Liver (tissue), 8 donors: ENCODE measurements at regions not wholly inside any gene's neighbourhood (a gene's known extent, or its start where the extent isn't known, plus 50 kb on each side); places are given as distances from the start of the nearest gene placed in this dataset.

ENCODE experiments used
- DNase-seq: peaks from one replicate; pipeline ENCODE4 v3.0.0-alpha.2; 2017; ENCODE audit warnings: low spot score
- H3K27ac ChIP-seq, 2 donors: one replicate each; pipeline ENCODE4 v1.7.0; 2013; ENCODE audit warnings: inconsistent platforms in 2 of 2, low read length in 2 of 2, control low read depth in 1 of 2, low read depth in 1 of 2, mild to moderate bottlenecking in 1 of 2
- H3K27me3 ChIP-seq, 4 donors: one replicate each; pipeline versions ENCODE4 v1.6.1 to v1.7.0; 2013; ENCODE audit warnings: low read length in 3 of 4, inconsistent platforms in 1 of 4, mild to moderate bottlenecking in 1 of 4, moderate library complexity in 1 of 4; ENCODE audit not compliant: control insufficient read depth in 4 of 4, insufficient read depth in 4 of 4
- H3K36me3 ChIP-seq, 4 donors: one replicate each; pipeline versions ENCODE4 v1.6.1 to v1.7.0; 2013; ENCODE audit warnings: low read length in 3 of 4, mild to moderate bottlenecking in 3 of 4, low read depth in 1 of 4, moderate library complexity in 1 of 4; ENCODE audit not compliant: control insufficient read depth in 4 of 4, insufficient read depth in 3 of 4
- H3K4me1 ChIP-seq, 4 donors: one replicate each; pipeline versions ENCODE4 v1.6.1 to v1.7.0; 2013; ENCODE audit warnings: low read length in 3 of 4, mild to moderate bottlenecking in 3 of 4, moderate library complexity in 1 of 4; ENCODE audit not compliant: control insufficient read depth in 4 of 4, insufficient read depth in 4 of 4
- H3K4me3 ChIP-seq, 3 donors: one replicate each; pipeline versions ENCODE4 v1.6.1 to v1.7.0; 2013; ENCODE audit warnings: low read length in 3 of 3, control low read depth in 1 of 3, low read depth in 1 of 3, mild to moderate bottlenecking in 1 of 3
- H3K9ac ChIP-seq, 2 donors: one replicate each; pipeline ENCODE4 v1.7.0; 2013; ENCODE audit warnings: low read length in 2 of 2, mild to moderate bottlenecking in 2 of 2, moderate library complexity in 2 of 2, control low read depth in 1 of 2, low read depth in 1 of 2
- H3K9me3 ChIP-seq, 4 donors: one replicate each; pipeline versions ENCODE4 v1.6.1 to v1.7.0; 2013; ENCODE audit warnings: low read length in 3 of 4; ENCODE audit not compliant: control insufficient read depth in 4 of 4
- EGR1 ChIP-seq, 2 donors: IDR thresholded peaks; 2 replicates each; pipeline ENCODE4 v1.6.1; 2016 to 2018; ENCODE audit warnings: antibody characterized with exemption in 2 of 2, low read depth in 2 of 2
- FOXA1 ChIP-seq: IDR thresholded peaks from 2 replicates; pipeline ENCODE4 v1.6.1; 2016; ENCODE audit warnings: antibody characterized with exemption
- FOXA2 ChIP-seq: IDR thresholded peaks from 2 replicates; pipeline ENCODE4 v1.6.1; 2016; ENCODE audit warnings: antibody characterized with exemption
- GABPA ChIP-seq, 2 donors: IDR thresholded peaks in 1 of 2; conservative IDR thresholded peaks in 1 of 2; 2 replicates each; pipeline ENCODE4 v1.6.1; 2016; ENCODE audit warnings: antibody characterized with exemption in 2 of 2, mild to moderate bottlenecking in 1 of 2, moderate library complexity in 1 of 2
- HNF4G ChIP-seq: IDR thresholded peaks from 2 replicates; pipeline ENCODE4 v1.6.1; 2016; ENCODE audit warnings: antibody characterized with exemption
- NR2F2 ChIP-seq: IDR thresholded peaks from 2 replicates; pipeline ENCODE4 v1.6.1; 2016; ENCODE audit warnings: antibody characterized with exemption
- RAD21 ChIP-seq, 2 donors: IDR thresholded peaks; 2 replicates each; pipeline ENCODE4 v1.6.1; 2016; ENCODE audit warnings: antibody characterized with exemption in 2 of 2, mild to moderate bottlenecking in 2 of 2
- RXRA ChIP-seq, 2 donors: IDR thresholded peaks; 2 replicates each; pipeline ENCODE4 v1.6.1; 2017 to 2018; ENCODE audit warnings: antibody characterized with exemption in 2 of 2, mild to moderate bottlenecking in 1 of 2
- SP1 ChIP-seq: IDR thresholded peaks from 2 replicates; pipeline ENCODE4 v1.6.1; 2018; ENCODE audit warnings: antibody characterized with exemption, mild to moderate bottlenecking
- TAF1 ChIP-seq: conservative IDR thresholded peaks from 2 replicates; pipeline ENCODE4 v1.6.1; 2016; ENCODE audit warnings: antibody characterized with exemption, mild to moderate bottlenecking
- YY1 ChIP-seq: IDR thresholded peaks from 2 replicates; pipeline ENCODE4 v1.6.1; 2016; ENCODE audit warnings: antibody characterized with exemption, mild to moderate bottlenecking
- WGBS: extraction: QIAGEN DNeasy Blood & Tissue Kit; methylation state at CpG from one replicate; pipeline ENCODE4 v1.1.7; 2013; 5-methylcytosine and 5-hydroxymethylcytosine counted together
- TF ChIP-seq, protein P1 (sequence below): IDR thresholded peaks from 2 replicates; pipeline ENCODE4 v1.6.1; 2016; ENCODE audit warnings: antibody characterized with exemption, mild to moderate bottlenecking
- TF ChIP-seq, protein P2 (sequence below): IDR thresholded peaks from 2 replicates; pipeline ENCODE4 v1.6.1; 2016; ENCODE audit warnings: antibody characterized with exemption
- TF ChIP-seq, protein P3 (sequence below): IDR thresholded peaks from 2 replicates; pipeline ENCODE4 v1.6.1; 2016; ENCODE audit warnings: antibody characterized with exemption
- TF ChIP-seq, protein P4 (sequence below): fragments of 150-350 bp; IDR thresholded peaks from 2 replicates; pipeline ENCODE4 v1.5.1; 2017; ENCODE audit warnings: improper control_type of control experiment, low read depth, low read length; ENCODE audit not compliant: missing input control
- donor health status: healthy.
- donor health status: healthy.
- donor health status: healthy.
- donor health status: healthy.
- donor health status: healthy.

DNA sequence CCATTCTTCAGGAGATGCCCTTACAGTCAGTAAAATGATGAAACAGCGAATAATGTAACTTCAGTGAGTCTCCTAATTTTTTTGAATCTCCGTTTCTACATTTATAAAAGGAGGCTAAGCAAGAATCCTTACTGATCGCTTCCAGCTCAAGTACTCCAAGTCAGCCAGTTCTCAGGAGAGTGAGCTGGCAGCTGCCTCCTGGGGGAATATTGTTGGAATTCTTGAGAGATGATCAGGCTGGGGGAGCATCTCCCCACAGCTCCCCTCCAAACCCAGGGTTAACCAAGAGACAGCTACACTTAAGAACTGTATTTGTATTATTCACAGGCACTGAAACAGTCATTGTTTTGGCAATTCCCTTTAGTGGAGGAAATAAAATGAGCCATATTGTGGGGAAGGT lies 89.1 kb upstream of the PCSK2 start:
- DNase-seq, result no peak
- no peak overlapping the region for H3K27ac ChIP-seq
- H3K27me3 ChIP-seq, result peaks cover 0 to 6% (median 0%) of the 10 kb centered on the region in 4 donors
- no peak overlapping the region for H3K4me3 ChIP-seq
- 84% methylated on average over 3 of the region's 3 CpGs for WGBS
- H3K36me3 ChIP-seq, result no peaks in the 10 kb centered on the region
- H3K4me1 ChIP-seq, result no peaks in the 10 kb centered on the region
- H3K9ac ChIP-seq, result no peak overlapping the region
- no peaks in the 10 kb centered on the region for H3K9me3 ChIP-seq
- no peak for TF ChIP-seq SP1
- no peak for TF ChIP-seq RAD21 (IDR thresholded peaks at IDR 0.05)
- TF ChIP-seq YY1, result no peak
- no peak for TF ChIP-seq FOXA2
- TF ChIP-seq, protein P1, sequence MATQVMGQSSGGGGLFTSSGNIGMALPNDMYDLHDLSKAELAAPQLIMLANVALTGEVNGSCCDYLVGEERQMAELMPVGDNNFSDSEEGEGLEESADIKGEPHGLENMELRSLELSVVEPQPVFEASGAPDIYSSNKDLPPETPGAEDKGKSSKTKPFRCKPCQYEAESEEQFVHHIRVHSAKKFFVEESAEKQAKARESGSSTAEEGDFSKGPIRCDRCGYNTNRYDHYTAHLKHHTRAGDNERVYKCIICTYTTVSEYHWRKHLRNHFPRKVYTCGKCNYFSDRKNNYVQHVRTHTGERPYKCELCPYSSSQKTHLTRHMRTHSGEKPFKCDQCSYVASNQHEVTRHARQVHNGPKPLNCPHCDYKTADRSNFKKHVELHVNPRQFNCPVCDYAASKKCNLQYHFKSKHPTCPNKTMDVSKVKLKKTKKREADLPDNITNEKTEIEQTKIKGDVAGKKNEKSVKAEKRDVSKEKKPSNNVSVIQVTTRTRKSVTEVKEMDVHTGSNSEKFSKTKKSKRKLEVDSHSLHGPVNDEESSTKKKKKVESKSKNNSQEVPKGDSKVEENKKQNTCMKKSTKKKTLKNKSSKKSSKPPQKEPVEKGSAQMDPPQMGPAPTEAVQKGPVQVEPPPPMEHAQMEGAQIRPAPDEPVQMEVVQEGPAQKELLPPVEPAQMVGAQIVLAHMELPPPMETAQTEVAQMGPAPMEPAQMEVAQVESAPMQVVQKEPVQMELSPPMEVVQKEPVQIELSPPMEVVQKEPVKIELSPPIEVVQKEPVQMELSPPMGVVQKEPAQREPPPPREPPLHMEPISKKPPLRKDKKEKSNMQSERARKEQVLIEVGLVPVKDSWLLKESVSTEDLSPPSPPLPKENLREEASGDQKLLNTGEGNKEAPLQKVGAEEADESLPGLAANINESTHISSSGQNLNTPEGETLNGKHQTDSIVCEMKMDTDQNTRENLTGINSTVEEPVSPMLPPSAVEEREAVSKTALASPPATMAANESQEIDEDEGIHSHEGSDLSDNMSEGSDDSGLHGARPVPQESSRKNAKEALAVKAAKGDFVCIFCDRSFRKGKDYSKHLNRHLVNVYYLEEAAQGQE, result no peak
- TF ChIP-seq, protein P2, sequence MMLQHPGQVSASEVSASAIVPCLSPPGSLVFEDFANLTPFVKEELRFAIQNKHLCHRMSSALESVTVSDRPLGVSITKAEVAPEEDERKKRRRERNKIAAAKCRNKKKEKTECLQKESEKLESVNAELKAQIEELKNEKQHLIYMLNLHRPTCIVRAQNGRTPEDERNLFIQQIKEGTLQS, result no peak

DNA sequence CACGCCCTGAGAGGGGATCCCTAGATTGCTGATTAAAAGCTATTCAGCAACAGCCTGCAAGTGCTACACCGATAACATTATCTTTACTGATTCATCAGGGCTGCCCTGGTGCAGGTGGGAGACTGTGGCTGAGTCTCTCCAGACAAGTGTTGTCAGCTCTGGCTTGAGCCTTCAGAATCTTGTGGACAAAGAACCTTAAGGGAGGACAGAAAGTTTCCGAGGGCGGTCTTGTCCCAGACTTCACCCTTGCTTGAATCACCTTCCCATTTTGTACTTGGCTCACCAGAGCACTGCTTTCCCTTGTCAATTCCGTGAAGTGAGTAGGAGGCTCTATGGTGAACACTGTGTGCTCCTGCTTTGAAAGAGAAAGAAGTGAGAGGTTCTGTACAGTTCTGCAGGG lies 88.6 kb upstream of the PCSK2 start:
- Histone ChIP-seq H3K4me1 (no peaks in the 10 kb centered on the region), H3K27me3 (peaks cover 0 to 6% (median 0%) of the 10 kb centered on the region in 4 donors), H3K4me3 (no peak overlapping the region), H3K36me3 (no peaks in the 10 kb centered on the region), H3K9me3 (no peaks in the 10 kb centered on the region), H3K27ac (no peak overlapping the region), H3K9ac (no peak overlapping the region)
- TF ChIP-seq FOXA1 (no peak), GABPA (IDR thresholded peaks at IDR 0.05 in 1 of 2, conservative IDR thresholded peaks at IDR 0.05 in 1 of 2) (no peak), HNF4G (no peak), TAF1 (no peak), EGR1 (IDR thresholded peaks at IDR 0.05; ENCODE audit: low read depth in 2 of 2) (no peak), NR2F2 (no peak), RXRA (IDR thresholded peaks at IDR 0.05) (no peak), YY1 (no peak), RAD21 (IDR thresholded peaks at IDR 0.05) (no peak)
- TF ChIP-seq, protein P2, result no peak
- TF ChIP-seq, protein P3, sequence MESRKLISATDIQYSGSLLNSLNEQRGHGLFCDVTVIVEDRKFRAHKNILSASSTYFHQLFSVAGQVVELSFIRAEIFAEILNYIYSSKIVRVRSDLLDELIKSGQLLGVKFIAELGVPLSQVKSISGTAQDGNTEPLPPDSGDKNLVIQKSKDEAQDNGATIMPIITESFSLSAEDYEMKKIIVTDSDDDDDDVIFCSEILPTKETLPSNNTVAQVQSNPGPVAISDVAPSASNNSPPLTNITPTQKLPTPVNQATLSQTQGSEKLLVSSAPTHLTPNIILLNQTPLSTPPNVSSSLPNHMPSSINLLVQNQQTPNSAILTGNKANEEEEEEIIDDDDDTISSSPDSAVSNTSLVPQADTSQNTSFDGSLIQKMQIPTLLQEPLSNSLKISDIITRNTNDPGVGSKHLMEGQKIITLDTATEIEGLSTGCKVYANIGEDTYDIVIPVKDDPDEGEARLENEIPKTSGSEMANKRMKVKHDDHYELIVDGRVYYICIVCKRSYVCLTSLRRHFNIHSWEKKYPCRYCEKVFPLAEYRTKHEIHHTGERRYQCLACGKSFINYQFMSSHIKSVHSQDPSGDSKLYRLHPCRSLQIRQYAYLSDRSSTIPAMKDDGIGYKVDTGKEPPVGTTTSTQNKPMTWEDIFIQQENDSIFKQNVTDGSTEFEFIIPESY, result no peak
- TF ChIP-seq, protein P4, sequence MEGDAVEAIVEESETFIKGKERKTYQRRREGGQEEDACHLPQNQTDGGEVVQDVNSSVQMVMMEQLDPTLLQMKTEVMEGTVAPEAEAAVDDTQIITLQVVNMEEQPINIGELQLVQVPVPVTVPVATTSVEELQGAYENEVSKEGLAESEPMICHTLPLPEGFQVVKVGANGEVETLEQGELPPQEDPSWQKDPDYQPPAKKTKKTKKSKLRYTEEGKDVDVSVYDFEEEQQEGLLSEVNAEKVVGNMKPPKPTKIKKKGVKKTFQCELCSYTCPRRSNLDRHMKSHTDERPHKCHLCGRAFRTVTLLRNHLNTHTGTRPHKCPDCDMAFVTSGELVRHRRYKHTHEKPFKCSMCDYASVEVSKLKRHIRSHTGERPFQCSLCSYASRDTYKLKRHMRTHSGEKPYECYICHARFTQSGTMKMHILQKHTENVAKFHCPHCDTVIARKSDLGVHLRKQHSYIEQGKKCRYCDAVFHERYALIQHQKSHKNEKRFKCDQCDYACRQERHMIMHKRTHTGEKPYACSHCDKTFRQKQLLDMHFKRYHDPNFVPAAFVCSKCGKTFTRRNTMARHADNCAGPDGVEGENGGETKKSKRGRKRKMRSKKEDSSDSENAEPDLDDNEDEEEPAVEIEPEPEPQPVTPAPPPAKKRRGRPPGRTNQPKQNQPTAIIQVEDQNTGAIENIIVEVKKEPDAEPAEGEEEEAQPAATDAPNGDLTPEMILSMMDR, result no peak
- no peak for DNase-seq
- 82% methylated on average over 5 of the region's 5 CpGs for WGBS
